ENCODE measurements at regions not wholly inside any gene's neighbourhood (a gene's known extent, or its start where the extent isn't known, plus 50 kb on each side); places are given as distances from the start of the nearest gene placed in this dataset.

DNA sequence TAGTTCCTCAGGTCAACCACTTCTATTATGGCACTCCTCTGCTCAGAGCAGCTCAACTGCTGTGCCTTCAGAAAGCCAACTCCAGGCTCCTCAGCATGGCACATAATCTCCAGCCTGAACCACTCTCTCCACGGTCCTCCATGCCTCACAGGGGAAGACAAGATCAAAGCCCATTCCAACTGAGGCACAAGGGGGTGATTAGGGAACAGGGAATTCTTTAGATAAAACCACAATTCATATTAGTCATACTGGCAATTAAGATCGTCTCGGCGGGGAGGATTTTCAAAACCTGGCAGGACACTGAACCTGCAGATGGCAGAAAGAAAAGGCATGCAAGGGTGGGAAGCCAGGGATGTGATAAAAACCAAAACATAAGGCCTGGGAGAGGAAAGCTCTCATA, 361.6 kb downstream of the FGFR2 start:
- Mint-ChIP-seq H3K9me3 (ENCODE audit: unreplicated experiment) (peaks cover 11% of the 10 kb centered on the region), H3K36me3 (ENCODE audit: low read depth, unreplicated experiment) (no peaks in the 10 kb centered on the region)

DNA sequence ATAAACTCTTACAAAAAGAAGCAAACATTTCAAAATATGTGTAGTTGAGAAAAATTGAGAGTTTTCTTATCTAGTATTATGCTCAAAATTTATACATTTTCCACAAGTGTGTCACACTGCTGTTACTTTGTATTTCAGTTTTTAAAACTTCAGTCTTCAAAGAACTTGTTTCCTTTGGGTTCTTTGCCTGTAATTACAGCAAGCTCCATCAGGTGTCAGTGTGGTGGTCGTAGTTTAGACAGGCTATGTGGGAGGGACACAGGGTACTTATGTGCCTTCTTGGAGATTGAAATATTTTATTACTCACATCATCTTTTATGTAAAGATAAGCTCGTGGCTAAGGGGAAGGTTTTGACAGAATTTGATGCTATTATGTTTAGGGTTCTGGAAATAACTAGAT, 360.5 kb downstream of the FGFR2 start:
- H3K9me3 ChIP-seq (ENCODE audit: insufficient read depth, low read depth, low read length) = peaks cover 7% of the 10 kb centered on the region
- Mint-ChIP-seq H3K27ac (ENCODE audit: unreplicated experiment) (no peak overlapping the region), H3K9me3 (ENCODE audit: unreplicated experiment) (peaks cover 11% of the 10 kb centered on the region), H3K4me1 (ENCODE audit: low read depth, unreplicated experiment) (no peaks in the 10 kb centered on the region), H3K36me3 (ENCODE audit: low read depth, unreplicated experiment) (no peaks in the 10 kb centered on the region), H3K4me3 (ENCODE audit: unreplicated experiment) (no peak overlapping the region), H3K27me3 (ENCODE audit: low read depth, unreplicated experiment) (peaks cover 2% of the 10 kb centered on the region)
- no peak overlapping the region for H3K9ac ChIP-seq (ENCODE audit: low read length)
- H3K4me3 ChIP-seq (ENCODE audit: insufficient read depth, low read depth, low read length) = no peak overlapping the region
- no peaks in the 10 kb centered on the region for H3K4me1 ChIP-seq (ENCODE audit: insufficient read depth, low read length)
- TF ChIP-seq EZH2 (IDR thresholded peaks at IDR 0.05; ENCODE audit: insufficient read depth, low read length) = no peak
- TF ChIP-seq, protein P1, sequence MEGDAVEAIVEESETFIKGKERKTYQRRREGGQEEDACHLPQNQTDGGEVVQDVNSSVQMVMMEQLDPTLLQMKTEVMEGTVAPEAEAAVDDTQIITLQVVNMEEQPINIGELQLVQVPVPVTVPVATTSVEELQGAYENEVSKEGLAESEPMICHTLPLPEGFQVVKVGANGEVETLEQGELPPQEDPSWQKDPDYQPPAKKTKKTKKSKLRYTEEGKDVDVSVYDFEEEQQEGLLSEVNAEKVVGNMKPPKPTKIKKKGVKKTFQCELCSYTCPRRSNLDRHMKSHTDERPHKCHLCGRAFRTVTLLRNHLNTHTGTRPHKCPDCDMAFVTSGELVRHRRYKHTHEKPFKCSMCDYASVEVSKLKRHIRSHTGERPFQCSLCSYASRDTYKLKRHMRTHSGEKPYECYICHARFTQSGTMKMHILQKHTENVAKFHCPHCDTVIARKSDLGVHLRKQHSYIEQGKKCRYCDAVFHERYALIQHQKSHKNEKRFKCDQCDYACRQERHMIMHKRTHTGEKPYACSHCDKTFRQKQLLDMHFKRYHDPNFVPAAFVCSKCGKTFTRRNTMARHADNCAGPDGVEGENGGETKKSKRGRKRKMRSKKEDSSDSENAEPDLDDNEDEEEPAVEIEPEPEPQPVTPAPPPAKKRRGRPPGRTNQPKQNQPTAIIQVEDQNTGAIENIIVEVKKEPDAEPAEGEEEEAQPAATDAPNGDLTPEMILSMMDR (IDR thresholded peaks at IDR 0.05; ENCODE audit: insufficient read depth, low read depth, low read length) = no peak
- FAIRE-seq (no peak), DNase-seq (ENCODE audit: low read depth) (no peak)
- H3K4me2 ChIP-seq (ENCODE audit: low read length) = no peak overlapping the region
- H4K20me1 ChIP-seq (ENCODE audit: insufficient read depth, low read length) = no peaks in the 10 kb centered on the region
- H2AFZ ChIP-seq (ENCODE audit: low read depth, low read length) = no peak overlapping the region
- no peaks in the 10 kb centered on the region for H3K79me2 ChIP-seq (ENCODE audit: insufficient read depth, low read length)
- no peaks in the 10 kb centered on the region for H3K27me3 ChIP-seq (ENCODE audit: insufficient read depth, low read length)
- no peak overlapping the region for H3K27ac ChIP-seq (ENCODE audit: low read depth, low read length)
- H3K36me3 ChIP-seq (ENCODE audit: insufficient read depth, low read length) = no peaks in the 10 kb centered on the region

More for the DNA sequence above, 361.6 kb downstream of the FGFR2 start:
- Histone ChIP-seq H3K79me2 (ENCODE audit: insufficient read depth, low read length) (no peaks in the 10 kb centered on the region), H3K27ac (ENCODE audit: low read depth, low read length) (no peak overlapping the region), H3K4me2 (ENCODE audit: low read length) (no peak overlapping the region), H3K4me3 (ENCODE audit: insufficient read depth, low read depth, low read length) (no peak overlapping the region), H3K9me3 (ENCODE audit: insufficient read depth, low read depth, low read length) (peaks cover 8% of the 10 kb centered on the region), H3K27me3 (ENCODE audit: insufficient read depth, low read length) (no peaks in the 10 kb centered on the region), H4K20me1 (ENCODE audit: insufficient read depth, low read length) (no peaks in the 10 kb centered on the region), H3K4me1 (ENCODE audit: insufficient read depth, low read length) (no peaks in the 10 kb centered on the region), H3K9ac (ENCODE audit: low read length) (no peak overlapping the region), H2AFZ (ENCODE audit: low read depth, low read length) (no peak overlapping the region), H3K36me3 (ENCODE audit: insufficient read depth, low read length) (no peaks in the 10 kb centered on the region)
- peaks cover 2% of the 10 kb centered on the region for H3K27me3 Mint-ChIP-seq (ENCODE audit: low read depth, unreplicated experiment)
- no peak for FAIRE-seq
- no peak overlapping the region for H3K27ac Mint-ChIP-seq (ENCODE audit: unreplicated experiment)
- H3K4me1 Mint-ChIP-seq (ENCODE audit: low read depth, unreplicated experiment) = no peaks in the 10 kb centered on the region
- H3K4me3 Mint-ChIP-seq (ENCODE audit: unreplicated experiment) = no peak overlapping the region
- TF ChIP-seq, protein P1 (IDR thresholded peaks at IDR 0.05; ENCODE audit: insufficient read depth, low read depth, low read length) = no peak
- DNase-seq (ENCODE audit: low read depth) = no peak

DNA sequence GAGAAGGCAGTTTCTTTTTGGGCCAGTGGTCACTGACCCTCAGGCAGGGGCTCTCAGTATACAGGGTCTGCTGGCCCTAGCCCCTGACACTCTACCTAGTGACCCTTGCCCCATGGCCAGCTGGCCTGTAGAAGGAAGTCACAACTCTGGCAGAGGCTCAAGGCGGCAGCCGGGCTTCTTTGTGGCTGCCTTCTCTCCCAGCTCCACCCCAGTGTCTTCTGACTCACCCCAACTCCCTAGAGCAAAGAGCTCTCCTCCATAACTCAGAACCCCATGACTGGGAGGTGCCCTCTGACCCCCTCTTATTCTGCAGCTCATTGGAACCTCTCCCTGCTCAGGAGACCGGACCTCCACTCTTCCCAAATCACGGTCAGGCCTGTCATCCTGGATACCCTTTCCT, 358.2 kb downstream of the FGFR2 start:
- TF ChIP-seq, protein P1 (IDR thresholded peaks at IDR 0.05; ENCODE audit: insufficient read depth, low read depth, low read length) = no peak
- Histone ChIP-seq H4K20me1 (ENCODE audit: insufficient read depth, low read length) (no peaks in the 10 kb centered on the region), H3K4me3 (ENCODE audit: insufficient read depth, low read depth, low read length) (no peak overlapping the region), H3K4me1 (ENCODE audit: insufficient read depth, low read length) (no peaks in the 10 kb centered on the region), H2AFZ (ENCODE audit: low read depth, low read length) (no peak overlapping the region), H3K79me2 (ENCODE audit: insufficient read depth, low read length) (no peaks in the 10 kb centered on the region), H3K27ac (ENCODE audit: low read depth, low read length) (no peak overlapping the region), H3K27me3 (ENCODE audit: insufficient read depth, low read length) (no peaks in the 10 kb centered on the region), H3K36me3 (ENCODE audit: insufficient read depth, low read length) (no peaks in the 10 kb centered on the region), H3K9me3 (ENCODE audit: insufficient read depth, low read depth, low read length) (peaks cover 7% of the 10 kb centered on the region), H3K9ac (ENCODE audit: low read length) (no peak overlapping the region), H3K4me2 (ENCODE audit: low read length) (no peak overlapping the region)
- peaks cover 11% of the 10 kb centered on the region for H3K9me3 Mint-ChIP-seq (ENCODE audit: unreplicated experiment)
- H3K36me3 Mint-ChIP-seq (ENCODE audit: low read depth, unreplicated experiment) = no peaks in the 10 kb centered on the region
- peaks cover 2% of the 10 kb centered on the region for H3K27me3 Mint-ChIP-seq (ENCODE audit: low read depth, unreplicated experiment)
- FAIRE-seq (no peak), DNase-seq (ENCODE audit: low read depth) (no peak)
- H3K27ac Mint-ChIP-seq (ENCODE audit: unreplicated experiment) = no peak overlapping the region
- H3K4me1 Mint-ChIP-seq (ENCODE audit: low read depth, unreplicated experiment) = no peaks in the 10 kb centered on the region
- H3K4me3 Mint-ChIP-seq (ENCODE audit: unreplicated experiment) = no peak overlapping the region

Data from astrocyte (in vitro differentiated cells and primary cell).